ENCODE measurements at regions not wholly inside any gene's neighbourhood (a gene's known extent, or its start where the extent isn't known, plus 50 kb on each side); places are given as distances from the start of the nearest gene placed in this dataset.

DNA sequence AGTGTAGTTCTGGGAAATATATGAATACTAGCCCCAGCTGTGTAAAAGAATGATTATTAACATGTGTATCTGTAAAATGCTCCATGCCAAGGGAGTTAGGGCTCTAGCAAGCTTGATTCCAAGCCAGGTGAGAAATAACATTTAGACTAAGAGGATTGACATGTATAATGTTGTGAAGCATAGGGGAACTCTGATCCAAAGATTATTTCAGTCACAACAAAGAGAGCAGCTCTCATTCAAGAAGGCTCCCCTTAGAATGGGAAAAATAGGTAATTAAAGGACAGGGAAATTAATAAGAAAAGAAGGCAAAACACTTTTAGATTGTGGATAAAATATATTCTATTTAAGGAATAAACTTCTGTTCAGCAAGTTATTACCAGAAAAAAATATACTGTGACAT is 347.3 kb upstream of the CDH7 start:
- Histone ChIP-seq H4K20me1 (ENCODE audit: control insufficient read depth, extremely low read depth, insufficient read depth, low read length) (no peaks in the 10 kb centered on the region), H2AFZ (ENCODE audit: control insufficient read depth, low read length) (no peak overlapping the region), H3K27ac (ENCODE audit: control insufficient read depth, insufficient read depth, low read length) (no peak overlapping the region), H3K9me1 (ENCODE audit: control insufficient read depth, extremely low read depth, insufficient read depth, low read length) (no peaks in the 10 kb centered on the region), H3K36me3 (ENCODE audit: control insufficient read depth in 2 of 2, extremely low read depth in 1 of 2, insufficient read depth in 2 of 2, low read length in 2 of 2) (no peaks in the 10 kb centered on the region), H3K79me2 (ENCODE audit: control insufficient read depth, insufficient read depth, low read length) (no peaks in the 10 kb centered on the region), H3K4me1 (ENCODE audit: control insufficient read depth, extremely low read depth, insufficient read depth, low read length) (no peaks in the 10 kb centered on the region), H3K9me3 (ENCODE audit: control insufficient read depth, low read depth, low read length) (peaks cover 1% of the 10 kb centered on the region), H3K27me3 (ENCODE audit: control insufficient read depth, extremely low read depth, insufficient read depth, low read length) (no peaks in the 10 kb centered on the region), H3K9ac (ENCODE audit: control insufficient read depth, extremely low read depth, insufficient read depth, low read length) (no peak overlapping the region), H3K4me3 (ENCODE audit: control insufficient read depth in 2 of 3, extremely low read depth in 1 of 3, insufficient read depth in 2 of 3, low read depth in 1 of 3, low read length in 3 of 3) (no peak overlapping the region), H3K4me2 (ENCODE audit: control insufficient read depth, extremely low read depth, insufficient read depth, low read depth, low read length) (no peak overlapping the region)
- TF ChIP-seq EZH2 (IDR thresholded peaks at IDR 0.05; ENCODE audit: low read length), result no peak
- TF ChIP-seq, protein P1, sequence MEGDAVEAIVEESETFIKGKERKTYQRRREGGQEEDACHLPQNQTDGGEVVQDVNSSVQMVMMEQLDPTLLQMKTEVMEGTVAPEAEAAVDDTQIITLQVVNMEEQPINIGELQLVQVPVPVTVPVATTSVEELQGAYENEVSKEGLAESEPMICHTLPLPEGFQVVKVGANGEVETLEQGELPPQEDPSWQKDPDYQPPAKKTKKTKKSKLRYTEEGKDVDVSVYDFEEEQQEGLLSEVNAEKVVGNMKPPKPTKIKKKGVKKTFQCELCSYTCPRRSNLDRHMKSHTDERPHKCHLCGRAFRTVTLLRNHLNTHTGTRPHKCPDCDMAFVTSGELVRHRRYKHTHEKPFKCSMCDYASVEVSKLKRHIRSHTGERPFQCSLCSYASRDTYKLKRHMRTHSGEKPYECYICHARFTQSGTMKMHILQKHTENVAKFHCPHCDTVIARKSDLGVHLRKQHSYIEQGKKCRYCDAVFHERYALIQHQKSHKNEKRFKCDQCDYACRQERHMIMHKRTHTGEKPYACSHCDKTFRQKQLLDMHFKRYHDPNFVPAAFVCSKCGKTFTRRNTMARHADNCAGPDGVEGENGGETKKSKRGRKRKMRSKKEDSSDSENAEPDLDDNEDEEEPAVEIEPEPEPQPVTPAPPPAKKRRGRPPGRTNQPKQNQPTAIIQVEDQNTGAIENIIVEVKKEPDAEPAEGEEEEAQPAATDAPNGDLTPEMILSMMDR (optimal IDR thresholded peaks at IDR 0.05 in 1 of 3, IDR thresholded peaks at IDR 0.05 in 1 of 3, conservative IDR thresholded peaks at IDR 0.05 in 1 of 3; ENCODE audit: extremely low read depth in 1 of 3, insufficient read depth in 2 of 3, low read length in 3 of 3), result no peak
- FAIRE-seq (no peak), DNase-seq (ENCODE audit: low read depth, low spot score) (no peak)
- dilution Hi-C loops (cut with MboI; ENCODE audit: extremely low pct_ligation_motif_present, low sequenced_read_pairs), result no loop called here

DNA sequence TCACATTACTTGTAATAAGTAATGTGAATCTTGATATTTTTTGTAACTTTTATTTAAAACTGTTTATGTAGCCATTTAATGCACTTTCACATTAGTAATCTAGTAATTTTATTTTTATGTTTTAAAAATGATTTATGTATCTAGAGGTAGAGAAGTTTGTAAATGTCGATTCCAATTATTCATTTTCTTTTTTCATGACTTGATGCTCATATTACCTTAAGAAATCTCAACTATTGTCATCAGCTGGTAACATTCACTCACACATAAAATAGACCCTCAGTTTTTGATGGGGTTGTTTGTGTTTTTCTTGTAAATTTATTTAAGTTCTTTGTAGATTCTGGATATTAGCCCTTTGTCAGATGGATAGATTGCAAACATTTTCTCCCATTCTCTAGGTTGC is 351.7 kb upstream of the CDH7 start:
- Histone ChIP-seq H3K36me3 (ENCODE audit: control insufficient read depth in 2 of 2, extremely low read depth in 1 of 2, insufficient read depth in 2 of 2, low read length in 2 of 2) (no peaks in the 10 kb centered on the region), H3K4me3 (ENCODE audit: control insufficient read depth in 2 of 3, extremely low read depth in 1 of 3, insufficient read depth in 2 of 3, low read depth in 1 of 3, low read length in 3 of 3) (no peak overlapping the region), H3K9ac (ENCODE audit: control insufficient read depth, extremely low read depth, insufficient read depth, low read length) (no peak overlapping the region), H3K27me3 (ENCODE audit: control insufficient read depth, extremely low read depth, insufficient read depth, low read length) (no peaks in the 10 kb centered on the region), H3K4me1 (ENCODE audit: control insufficient read depth, extremely low read depth, insufficient read depth, low read length) (no peaks in the 10 kb centered on the region), H3K9me1 (ENCODE audit: control insufficient read depth, extremely low read depth, insufficient read depth, low read length) (no peaks in the 10 kb centered on the region), H3K4me2 (ENCODE audit: control insufficient read depth, extremely low read depth, insufficient read depth, low read depth, low read length) (no peak overlapping the region), H3K79me2 (ENCODE audit: control insufficient read depth, insufficient read depth, low read length) (no peaks in the 10 kb centered on the region), H3K27ac (ENCODE audit: control insufficient read depth, insufficient read depth, low read length) (no peak overlapping the region), H4K20me1 (ENCODE audit: control insufficient read depth, extremely low read depth, insufficient read depth, low read length) (no peaks in the 10 kb centered on the region), H2AFZ (ENCODE audit: control insufficient read depth, low read length) (no peak overlapping the region), H3K9me3 (ENCODE audit: control insufficient read depth, low read depth, low read length) (no peaks in the 10 kb centered on the region)
- dilution Hi-C loops (cut with MboI; ENCODE audit: extremely low pct_ligation_motif_present, low sequenced_read_pairs), result no loop called here
- TF ChIP-seq EZH2 (IDR thresholded peaks at IDR 0.05; ENCODE audit: low read length), result no peak
- TF ChIP-seq, protein P1 (optimal IDR thresholded peaks at IDR 0.05 in 1 of 3, IDR thresholded peaks at IDR 0.05 in 1 of 3, conservative IDR thresholded peaks at IDR 0.05 in 1 of 3; ENCODE audit: extremely low read depth in 1 of 3, insufficient read depth in 2 of 3, low read length in 3 of 3), result no peak
- FAIRE-seq, result no peak
- DNase-seq (ENCODE audit: low read depth, low spot score), result no peak

Measured in keratinocyte (primary cell).